GM19351 (cell line): ENCODE measurements at regions not wholly inside any gene's neighbourhood (a gene's known extent, or its start where the extent isn't known, plus 50 kb on each side); places are given as distances from the start of the nearest gene placed in this dataset.
A peak's percentile ranks its signal among the peaks of the same experiment; 100 is the strongest.
"Not testable (repeated sequence)": the region's sequence is repeated elsewhere in the genome, so short reads cannot be mapped to it uniquely, and the experiment has no call there.

ENCODE experiments used
- ATAC-seq: cut with Tn5 transposase; IDR thresholded peaks from one replicate; pipeline ENCODE4 v1.9.1; 2021; ENCODE audit warnings: mild to moderate bottlenecking, moderate library complexity; ENCODE audit not compliant: unreplicated experiment

- no peak for ATAC-seq
Observed at GRCh38 chr2:64250751-64251423, 106.7 kb upstream of the PELI1 start.

GRCh38 chr2:64251497-64252250, 107.5 kb upstream of the PELI1 start:
- ATAC-seq: no peak

GRCh38 chr2:64252251-64252978, 108.2 kb upstream of the PELI1 start:
- ATAC-seq: not testable (repeated sequence)

GRCh38 chr2:64253421-64253820, 109.2 kb upstream of the PELI1 start:
- not testable (repeated sequence) for ATAC-seq

- no peak for ATAC-seq
Observed at GRCh38 chr2:64258566-64258965, 114.3 kb upstream of the PELI1 start.

GRCh38 chr2:64259312-64259711, 115.1 kb upstream of the PELI1 start:
- no peak for ATAC-seq

- no peak for ATAC-seq
Observed at GRCh38 chr2:64260093-64260803, 116.0 kb upstream of the PELI1 start.

GRCh38 chr2:64260817-64261216, 116.6 kb upstream of the PELI1 start:
- peak; percentile 98 for ATAC-seq

GRCh38 chr2:64262071-64262470, 117.9 kb upstream of the PELI1 start:
- no peak for ATAC-seq

GRCh38 chr2:64262816-64263215, 118.6 kb upstream of the PELI1 start:
- no peak for ATAC-seq

- ATAC-seq: no peak
Observed at GRCh38 chr2:64263315-64263714, 119.1 kb upstream of the PELI1 start.

- no peak for ATAC-seq
Observed at GRCh38 chr2:64267699-64268098, 123.5 kb upstream of the PELI1 start.

- ATAC-seq: no peak
Observed at GRCh38 chr2:64268330-64269048, 124.3 kb upstream of the PELI1 start.

- ATAC-seq: no peak
Observed at GRCh38 chr2:64273524-64274398, 129.5 kb upstream of the PELI1 start.

- ATAC-seq: no peak
Observed at GRCh38 chr2:64274399-64275173, 130.4 kb upstream of the PELI1 start.

- ATAC-seq: no peak
Observed at GRCh38 chr2:64275174-64275466, 130.9 kb upstream of the PELI1 start.

- ATAC-seq: no peak
Observed at GRCh38 chr2:64276417-64277095, 132.3 kb upstream of the PELI1 start.

- ATAC-seq: no peak
Observed at GRCh38 chr2:64277101-64277849, 133.1 kb upstream of the PELI1 start.
